Right lobe of liver (tissue), 4 donors: ENCODE measurements at regions not wholly inside any gene's neighbourhood (a gene's known extent, or its start where the extent isn't known, plus 50 kb on each side); places are given as distances from the start of the nearest gene placed in this dataset.

Experiments
- CTCF ChIP-seq, 4 donors: fragments of 200-600 bp in 3 of 4; fragments of 450-650 bp in 1 of 4; IDR thresholded peaks; one replicate each; pipeline versions ENCODE4 v1.5.1 to v1.8.0; 2016 to 2022; ENCODE audit warnings: antibody characterized with exemption in 4 of 4, mild to moderate bottlenecking in 2 of 4
- POLR2A ChIP-seq: fragments of 450-650 bp; IDR thresholded peaks from one replicate; pipeline ENCODE4 v1.6.1; 2017; ENCODE audit warnings: antibody characterized with exemption, mild to moderate bottlenecking
- donor health status: DM: no; HTN: no; CAD: no.
- donor health status: DM: no; HTN: no; CAD: no.
- donor health status: DM: no; HTN: yes; CAD: no.

GRCh38 chr16:64829678-64830077, 292.2 kb downstream of the CDH11 start:
- TF ChIP-seq CTCF (IDR thresholded peaks at IDR 0.05) (no peak), POLR2A (no peak)
